ENCODE measurements at regions not wholly inside any gene's neighbourhood (a gene's known extent, or its start where the extent isn't known, plus 50 kb on each side); places are given as distances from the start of the nearest gene placed in this dataset.

DNA sequence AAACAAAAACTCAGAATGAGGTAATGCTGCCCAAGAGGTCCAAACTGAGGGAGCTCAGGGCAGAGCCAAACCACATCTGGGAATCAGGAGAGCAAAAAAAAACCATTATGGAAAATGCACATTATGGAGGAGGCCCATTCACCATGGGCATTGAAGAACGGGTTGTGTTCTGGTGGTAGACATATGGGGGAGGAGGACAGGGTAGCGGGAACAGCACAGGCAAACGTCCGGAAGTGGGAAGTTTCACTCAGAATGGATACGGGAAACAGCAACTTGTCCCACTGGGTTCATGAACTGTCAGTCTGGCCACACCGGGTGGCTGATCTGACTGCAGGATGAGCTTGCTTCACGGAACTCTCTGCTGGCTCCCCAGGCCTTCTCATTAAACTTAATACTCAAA is 139.7 kb downstream of the RRAGC start:
- DNase-seq (ENCODE audit: low read depth), result no peak

DNA sequence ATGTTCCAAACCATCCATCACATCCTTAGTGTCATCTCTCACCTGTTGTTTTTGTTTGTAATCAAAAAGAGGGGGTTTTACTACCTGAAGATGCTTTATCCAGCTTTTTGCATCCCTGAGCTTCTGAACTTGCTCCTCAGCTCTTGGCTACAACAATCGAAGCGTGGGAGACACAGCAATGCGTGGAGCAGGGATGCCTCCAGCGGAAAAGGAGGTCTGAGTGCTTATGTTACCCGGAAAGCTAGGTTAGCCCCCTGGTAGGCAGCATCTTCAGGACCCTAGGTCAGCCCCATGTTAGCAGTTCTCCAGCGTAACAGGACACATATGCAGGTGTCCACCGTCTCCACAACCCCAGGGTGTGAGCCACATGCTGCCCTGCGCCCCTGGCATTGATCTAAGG is 141.5 kb downstream of the RRAGC start:
- no peak for DNase-seq (ENCODE audit: low read depth)

DNA sequence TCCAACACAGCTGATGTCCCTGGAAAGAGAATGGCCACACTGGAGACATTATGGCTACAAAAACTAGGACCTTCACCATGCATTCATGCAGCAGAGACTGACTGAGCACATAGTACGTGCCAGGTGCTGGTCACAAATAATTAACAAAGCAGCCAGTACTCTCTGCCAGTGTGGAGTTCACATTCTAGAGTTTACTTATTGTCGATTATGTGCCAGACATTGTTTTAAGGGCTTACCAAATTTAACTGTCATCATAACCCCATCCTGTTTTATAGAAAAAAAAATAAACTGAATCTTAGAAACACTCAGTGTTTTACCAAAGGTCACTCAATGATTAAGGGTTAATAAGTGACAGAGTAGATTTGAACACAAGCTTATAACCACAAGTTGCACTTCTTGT is 143.3 kb downstream of the RRAGC start:
- no peak for DNase-seq (ENCODE audit: low read depth)

DNA sequence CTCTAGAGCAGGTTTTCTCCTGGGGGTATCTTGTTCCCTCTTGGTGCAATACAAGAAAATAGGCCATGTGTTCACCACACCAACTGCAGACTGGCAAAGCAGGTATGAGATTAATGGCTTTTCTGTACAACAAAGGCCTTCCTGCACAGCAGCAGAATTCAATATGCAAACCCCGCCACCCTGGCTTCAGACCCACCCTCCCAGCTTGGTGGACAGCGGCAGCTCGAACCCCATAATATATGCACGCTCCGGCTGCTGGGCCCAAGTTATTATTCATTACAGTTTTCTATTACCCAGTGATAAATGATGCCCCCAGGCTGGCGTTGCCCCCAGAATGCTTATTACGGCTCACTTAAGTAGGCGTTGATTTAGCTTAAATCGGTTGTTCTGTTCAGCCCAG is 144.2 kb downstream of the RRAGC start:
- no peak for DNase-seq (ENCODE audit: low read depth)

DNA sequence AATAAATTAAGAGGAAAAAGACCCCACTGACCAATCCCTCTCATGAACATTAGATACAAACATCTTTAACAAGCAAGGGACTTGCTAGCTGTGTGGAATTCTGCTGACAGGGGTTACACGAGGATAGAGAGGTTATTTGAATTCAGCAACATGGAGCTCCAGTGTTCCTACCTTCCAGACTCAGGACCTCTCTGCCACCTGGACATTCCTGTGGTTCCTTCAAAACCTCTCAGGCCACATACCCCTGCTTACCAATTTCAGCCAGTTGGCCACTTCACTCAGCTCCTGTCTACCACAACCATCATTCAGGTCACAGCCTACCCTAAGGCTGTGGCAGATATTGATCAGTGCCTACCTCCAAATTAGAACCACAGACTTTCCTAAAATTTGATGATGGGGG is 147.5 kb downstream of the RRAGC start:
- no peak for DNase-seq (ENCODE audit: low read depth)

DNA sequence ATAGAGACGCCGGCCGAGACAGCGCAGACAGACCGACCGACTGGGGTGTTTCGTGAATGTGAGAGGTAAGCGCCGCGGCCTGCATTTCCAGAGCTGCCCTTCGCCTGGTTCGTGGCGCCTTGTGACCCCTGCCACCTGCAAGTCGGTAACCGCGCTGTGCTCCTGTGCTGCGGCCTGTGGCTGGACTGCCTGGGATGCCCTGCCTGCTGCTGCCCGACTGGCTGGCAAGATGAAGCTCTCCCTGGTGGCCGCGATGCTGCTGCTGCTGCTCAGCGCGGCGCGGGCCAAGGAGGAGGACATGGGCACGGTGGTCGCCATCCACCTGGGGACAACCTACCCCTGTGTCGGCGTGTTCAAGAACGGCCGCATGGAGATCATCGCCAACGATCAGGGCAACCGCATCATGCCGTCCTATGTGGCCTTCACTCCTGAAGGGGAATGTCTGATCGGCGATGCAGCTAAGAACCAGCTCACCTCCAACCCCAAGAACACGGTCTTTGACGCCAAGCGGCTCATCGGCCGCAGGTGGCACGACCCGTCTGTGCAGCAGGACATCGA is 150.8 kb downstream of the RRAGC start:
- DNase-seq (ENCODE audit: low read depth), result no peak

DNA sequence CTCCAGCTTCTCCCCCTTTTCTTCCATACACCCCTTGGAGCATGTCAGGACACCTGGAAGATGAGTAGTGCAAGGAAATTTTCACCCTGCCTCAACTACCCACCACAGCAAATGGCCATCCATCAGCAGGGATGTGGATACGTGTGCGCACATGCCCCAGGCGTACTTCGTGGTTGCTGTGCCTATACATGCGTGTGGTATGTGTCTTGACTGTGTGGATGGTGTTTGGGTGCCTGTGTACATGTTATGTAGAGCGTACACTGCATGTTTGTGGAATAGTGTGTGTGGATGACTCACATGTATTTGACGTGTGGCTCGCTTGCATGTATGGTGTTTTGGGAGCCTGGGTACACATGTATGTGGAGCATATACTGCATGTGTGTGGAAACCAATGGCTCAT is 158.5 kb downstream of the RRAGC start:
- no peak for DNase-seq (ENCODE audit: low read depth)

DNA sequence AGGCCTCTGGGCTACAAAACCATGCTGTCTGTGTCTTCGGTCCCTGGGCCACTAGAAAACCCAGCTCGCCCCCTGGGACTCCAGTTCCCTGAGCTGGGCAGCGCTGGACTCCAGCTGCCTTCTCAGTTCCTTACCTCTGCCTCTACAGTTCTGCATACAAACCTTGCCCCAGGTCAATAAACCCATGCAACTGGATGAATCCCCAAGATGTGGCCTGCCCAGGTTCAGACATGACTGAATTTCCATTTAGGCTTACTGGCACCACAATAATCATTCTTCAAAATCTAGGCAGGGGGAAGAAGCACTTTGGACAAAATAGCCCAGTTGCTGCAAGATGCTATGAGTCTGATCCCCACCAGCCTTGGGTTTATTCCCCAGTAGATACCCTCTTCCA is 159.5 kb downstream of the RRAGC start:
- no peak for DNase-seq (ENCODE audit: low read depth)

DNA sequence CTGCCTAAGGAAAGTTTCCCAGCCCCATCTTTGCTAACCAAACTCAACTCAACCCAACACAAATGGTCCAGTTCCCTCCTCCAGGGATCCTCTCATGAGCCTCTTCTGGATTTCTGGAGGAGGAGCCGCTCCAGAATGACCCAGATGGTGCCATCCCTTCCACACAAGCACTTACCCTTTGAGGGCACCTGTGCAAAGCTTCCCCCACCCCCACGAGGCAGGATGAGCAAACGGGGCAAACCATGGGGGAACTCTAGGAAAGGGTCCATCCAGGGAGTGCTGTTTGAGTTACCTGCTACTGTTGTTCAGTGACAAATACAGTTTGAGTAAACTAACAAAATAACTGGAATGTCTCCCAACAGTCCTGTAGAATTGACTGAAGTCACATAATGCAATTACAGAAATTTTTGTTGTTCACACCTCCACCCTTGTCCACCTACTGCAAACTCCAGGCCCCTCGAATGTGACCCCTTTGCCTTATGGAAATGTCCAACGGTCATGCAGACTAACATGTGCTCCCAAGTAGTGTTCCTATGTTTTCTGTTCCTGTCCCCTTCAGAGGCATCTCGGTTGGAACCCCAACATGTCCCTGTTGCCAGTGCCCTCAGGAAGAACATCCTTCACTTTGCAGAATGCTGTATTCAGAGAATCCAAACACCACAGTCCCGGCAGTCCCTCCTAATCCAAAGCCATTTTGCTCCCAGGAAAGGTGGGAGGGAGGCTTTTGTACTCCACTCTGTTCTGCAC is 160.1 kb downstream of the RRAGC start:
- DNase-seq (ENCODE audit: low read depth), result no peak

DNA sequence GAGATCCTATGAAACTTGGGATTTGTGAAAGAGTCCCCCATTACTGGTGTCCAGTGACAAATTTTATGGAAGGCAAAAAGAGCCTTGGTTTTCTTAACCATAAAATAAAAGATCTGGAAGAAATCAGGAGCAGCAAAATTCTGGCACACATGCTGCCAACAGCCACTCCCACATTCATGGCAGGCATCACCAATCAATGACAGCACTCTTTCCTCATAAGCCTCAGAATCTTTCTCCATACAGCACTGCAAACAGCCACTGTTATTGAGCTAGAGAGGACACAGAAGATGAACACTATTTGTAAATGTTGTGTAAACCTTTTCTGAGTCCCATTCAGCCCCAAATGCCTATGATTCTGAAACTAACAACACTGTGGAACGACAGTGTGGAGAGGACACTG is 162.2 kb downstream of the RRAGC start:
- DNase-seq (ENCODE audit: low read depth), result no peak

DNA sequence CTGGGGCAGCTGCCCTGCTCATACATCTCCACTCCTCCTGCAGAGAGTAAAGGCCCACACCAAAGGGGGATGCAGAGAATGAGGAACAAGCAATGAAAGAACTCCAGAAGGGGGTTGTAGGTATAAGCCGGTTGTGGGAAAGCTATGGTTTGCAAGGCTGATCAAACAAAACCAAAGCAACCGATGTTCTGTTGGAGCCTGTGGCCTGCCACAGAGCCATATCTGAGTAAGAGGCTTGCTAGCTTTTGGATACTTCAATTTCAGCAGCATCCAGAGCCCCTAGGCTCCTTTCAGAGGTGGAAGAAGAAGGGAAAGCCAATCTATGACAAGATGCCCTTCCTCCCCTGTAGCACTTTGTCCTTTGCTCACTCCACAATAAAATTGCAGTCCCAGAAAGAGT is 163.2 kb downstream of the RRAGC start:
- DNase-seq (ENCODE audit: low read depth), result no peak

DNA sequence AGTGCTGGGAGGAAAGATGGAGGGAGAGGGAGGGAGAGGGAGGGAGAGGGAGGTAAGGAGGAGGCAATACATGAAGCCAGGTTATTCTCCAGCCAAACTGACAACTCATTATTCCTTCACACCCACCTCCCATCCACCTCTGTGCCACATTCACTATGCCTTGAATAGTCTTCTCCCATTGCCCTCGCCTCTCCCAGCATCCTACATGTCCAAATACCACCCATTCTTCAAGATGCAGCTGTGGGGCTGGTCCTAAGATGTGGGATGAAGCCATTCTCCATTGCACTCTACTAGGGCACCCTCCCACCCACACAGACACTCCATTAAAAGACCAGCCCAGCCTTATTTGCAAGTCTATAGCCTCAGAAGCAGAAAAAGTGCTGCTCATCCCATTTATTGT is 165.8 kb downstream of the RRAGC start:
- DNase-seq (ENCODE audit: low read depth), result no peak

DNA sequence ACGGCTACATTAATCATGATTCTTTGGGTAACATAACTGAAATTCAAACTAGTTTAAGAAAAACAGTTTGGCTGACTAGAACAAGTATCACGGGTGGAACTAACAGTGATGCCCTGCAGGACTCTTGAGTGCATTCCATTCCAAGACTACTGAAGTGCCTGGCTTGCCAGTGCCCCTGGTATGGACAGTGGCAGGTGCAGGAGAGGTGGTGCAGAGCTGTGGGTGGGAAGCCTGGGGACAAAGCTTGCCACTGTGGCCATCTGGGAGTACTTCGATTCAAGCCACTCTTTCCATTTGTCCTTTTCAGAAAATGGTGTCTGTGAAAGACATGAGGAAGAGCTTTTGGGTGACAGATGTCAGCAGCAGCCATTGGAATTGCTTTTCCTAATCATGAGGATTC is 166.5 kb downstream of the RRAGC start:
- DNase-seq (ENCODE audit: low read depth), result no peak

DNA sequence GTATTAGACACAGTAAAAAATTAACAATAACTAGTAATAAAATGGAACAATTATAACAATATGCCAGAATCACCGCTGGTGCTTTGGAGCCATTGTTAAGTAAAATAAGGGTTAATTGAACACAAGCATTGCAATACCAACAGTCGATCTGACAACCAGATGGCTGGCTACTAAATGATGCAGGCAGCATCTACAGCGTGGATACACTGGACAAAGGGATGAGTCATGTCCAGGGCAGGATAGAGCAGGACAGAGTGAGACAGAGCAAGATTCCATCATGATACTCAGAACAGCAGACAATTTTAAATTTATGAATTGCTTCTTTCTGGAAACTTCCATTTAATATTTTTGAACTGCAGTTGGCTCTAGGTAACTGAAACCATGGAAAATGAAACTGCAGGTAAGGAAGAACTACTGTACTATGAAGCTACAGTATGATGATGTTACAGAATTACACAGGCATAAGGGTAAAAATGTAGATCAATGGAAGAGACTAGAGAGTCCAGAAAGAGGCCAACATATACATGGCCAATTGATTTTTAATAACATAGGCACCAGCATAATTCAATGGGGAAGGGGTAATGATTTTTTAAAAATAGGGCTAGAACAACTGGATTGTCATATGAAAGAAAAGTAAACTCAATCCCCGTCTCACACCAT is 168.7 kb downstream of the RRAGC start:
- DNase-seq (ENCODE audit: low read depth), result no peak

DNA sequence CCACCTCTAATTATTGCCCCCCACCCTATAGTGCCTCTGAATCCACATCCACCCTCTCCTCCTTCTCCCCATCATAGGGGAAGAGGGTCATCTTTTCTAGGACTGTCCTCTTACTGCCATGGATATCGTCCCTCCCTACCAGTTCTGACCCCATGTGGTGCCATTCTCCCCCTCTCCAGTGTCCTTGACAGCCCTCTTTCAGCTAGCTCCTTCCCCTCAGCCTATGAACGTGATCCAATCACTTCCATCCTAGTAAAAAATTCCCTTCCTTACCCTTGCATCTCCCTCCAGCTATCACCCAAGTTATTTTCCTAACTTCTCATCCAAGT is 172.7 kb downstream of the RRAGC start:
- DNase-seq (ENCODE audit: low read depth), result no peak

DNA sequence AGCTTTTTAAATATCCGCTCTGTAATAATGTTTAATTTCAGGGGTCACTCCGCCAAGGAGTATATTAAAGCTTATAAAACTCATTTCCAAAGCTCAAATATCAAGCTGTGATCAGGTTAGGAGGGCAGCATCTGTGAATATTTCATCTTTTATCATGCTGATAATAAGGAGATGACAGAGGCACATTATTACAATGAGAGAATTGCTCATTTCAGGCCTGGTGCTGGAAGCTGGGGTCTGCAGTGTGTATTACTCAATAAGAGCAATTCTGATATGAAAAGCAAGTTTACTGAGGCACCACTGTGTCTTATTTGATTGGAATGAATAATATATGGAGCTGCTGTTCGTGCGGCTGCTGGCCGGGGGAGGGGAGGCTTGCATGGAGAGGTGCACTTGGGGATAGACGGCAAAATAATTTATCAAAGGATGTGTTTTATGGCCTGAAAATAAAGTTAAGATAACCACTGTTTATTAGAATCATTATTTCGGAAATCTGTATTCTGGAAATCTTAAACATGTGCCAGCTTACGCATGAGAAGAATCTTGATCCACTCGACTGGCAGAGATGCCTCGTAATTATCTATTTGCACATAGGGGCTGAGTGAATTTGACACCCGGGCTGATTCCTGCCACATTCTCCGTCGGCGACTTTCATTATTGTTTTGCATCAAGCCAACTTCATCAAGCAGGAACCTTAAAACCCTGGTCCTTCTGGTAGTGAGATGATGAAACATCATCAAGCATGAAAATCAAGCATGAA is 173.2 kb downstream of the RRAGC start:
- no peak for DNase-seq (ENCODE audit: low read depth)

DNA sequence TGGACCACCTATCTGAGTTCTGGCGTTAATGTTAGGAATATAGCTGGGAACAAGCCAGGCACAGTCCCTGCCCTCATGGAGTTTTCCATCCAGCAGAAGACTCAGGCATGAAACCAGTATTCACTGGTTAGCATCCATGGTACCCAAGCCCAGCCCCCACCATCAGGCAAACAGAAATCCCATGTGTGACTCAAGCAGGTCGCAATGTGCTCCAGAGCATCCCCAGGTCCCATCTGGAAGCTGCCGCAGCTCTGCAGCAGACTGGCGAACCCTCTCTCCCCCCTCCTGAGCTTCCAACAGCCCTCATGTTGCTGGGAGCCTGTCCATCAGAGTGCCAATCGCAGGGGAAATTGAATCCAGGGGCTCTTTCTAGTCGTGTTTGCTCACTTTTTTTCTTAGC is 174.2 kb downstream of the RRAGC start:
- no peak for DNase-seq (ENCODE audit: low read depth)

DNA sequence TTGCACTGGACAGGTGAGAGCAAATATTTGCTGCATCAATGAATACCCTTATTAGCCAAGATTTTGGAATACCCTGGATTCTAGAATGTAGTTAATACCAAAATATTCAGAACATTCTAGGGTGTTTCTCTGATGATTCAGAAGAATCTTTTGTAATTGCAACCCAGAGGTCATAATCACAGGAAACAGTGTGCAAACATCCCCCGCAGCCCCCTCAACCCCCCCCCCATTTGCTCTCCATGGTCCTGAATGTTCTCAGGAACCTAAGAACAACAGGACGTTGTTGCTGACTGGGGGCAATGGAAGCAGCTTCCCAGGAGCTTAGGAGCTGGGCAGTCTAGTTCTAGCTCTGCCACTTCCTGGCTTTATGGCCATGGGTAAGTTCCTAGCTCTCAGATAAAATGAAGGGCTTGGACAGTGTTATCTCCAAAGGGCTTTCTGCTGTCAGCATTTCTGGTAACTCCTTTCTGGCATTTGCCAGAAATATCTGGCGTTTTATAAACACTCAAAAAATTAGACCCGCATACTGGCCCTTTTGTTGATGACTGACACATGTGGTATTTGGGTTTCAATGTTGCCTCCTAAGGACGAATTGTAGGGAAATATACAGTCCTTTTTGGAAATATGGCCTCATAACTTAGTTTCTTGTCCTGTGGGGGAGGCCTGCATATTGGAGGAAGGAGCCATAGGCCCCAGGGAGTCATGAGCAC is 178.6 kb downstream of the RRAGC start:
- DNase-seq (ENCODE audit: low read depth), result peak; percentile 45

DNA sequence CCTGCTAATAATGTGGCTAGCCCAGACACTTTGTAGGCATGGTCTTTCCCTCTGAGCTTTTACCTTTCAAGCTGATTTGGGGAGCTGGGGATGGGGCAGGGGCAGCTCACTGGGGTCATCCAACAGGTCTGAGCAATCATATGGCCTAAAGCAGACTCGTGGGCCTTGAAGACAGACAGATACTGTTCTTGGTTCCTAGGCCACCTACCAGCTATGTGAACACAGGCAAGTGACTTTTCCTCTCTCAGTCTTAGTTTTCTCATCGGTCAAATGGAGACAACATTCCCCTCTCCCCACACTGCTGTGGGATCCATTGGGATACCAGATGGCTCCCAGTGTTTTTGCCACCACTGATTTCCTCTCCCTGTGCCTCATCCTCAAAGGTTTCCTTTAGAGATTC is 181.8 kb downstream of the RRAGC start:
- DNase-seq (ENCODE audit: low read depth), result no peak

DNA sequence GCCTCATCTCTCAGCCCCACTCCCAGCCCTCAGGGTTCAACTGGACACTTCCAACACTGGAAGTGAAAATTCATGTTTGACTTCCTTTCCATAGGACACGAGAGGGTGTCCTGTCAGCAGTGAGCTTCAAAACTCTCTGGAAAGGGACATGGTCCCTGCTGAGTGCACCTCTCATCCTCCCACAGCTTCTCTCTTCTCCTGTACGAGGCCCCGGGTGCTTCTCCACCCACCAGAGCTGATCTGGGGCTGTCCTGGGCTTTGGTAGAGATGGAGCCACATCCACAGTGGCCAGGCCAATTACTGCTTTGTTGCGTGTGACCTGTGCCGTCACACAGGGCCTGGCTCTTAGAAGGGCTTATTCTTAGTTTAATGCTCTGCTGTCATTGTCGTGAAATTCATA is 182.3 kb downstream of the RRAGC start:
- no peak for DNase-seq (ENCODE audit: low read depth)

DNA sequence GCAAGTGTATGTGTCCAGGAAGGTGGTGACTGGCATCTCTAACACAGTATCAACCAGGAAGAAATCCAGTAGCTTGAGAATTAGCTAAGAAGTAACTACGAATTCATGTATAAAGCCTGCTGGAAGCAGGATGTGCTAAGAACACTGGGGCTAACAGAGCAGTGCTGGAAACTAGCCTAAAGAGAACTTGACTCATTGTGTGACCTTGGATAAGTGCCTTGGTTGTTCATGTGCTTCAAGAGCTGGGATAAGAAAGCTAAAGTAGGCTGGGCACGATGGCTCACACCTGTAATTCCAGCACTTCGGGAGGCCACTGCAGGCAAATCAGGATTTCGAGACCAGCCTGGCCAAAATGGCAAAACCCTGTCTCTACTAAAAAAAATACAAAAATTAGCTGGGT is 186.9 kb downstream of the RRAGC start:
- DNase-seq (ENCODE audit: low read depth), result no peak

DNA sequence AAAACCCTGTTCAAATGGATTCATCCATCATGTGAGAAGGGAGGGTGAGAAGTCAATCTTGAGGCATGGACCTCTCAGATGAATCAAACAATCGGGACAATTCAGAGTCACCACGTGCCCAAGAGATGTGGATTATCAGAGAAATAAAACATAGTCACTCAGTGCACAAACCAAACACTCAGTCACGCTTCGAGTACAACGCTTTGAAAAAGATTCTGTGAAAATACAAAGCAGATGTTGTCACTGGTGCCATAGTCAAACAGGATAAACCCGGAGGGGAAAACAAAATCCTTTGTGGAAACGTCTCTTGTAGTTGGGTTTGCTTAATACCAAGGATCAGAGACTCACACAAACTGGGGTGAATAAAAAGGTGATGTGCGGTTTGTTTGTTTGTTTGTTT is 188.4 kb downstream of the RRAGC start:
- no peak for DNase-seq (ENCODE audit: low read depth)
